NB4 (cell line): ENCODE measurements at regions not wholly inside any gene's neighbourhood (a gene's known extent, or its start where the extent isn't known, plus 50 kb on each side); places are given as distances from the start of the nearest gene placed in this dataset.
A peak's percentile ranks its signal among the peaks of the same experiment; 100 is the strongest.
"Not testable (repeated sequence)": the region's sequence is repeated elsewhere in the genome, so short reads cannot be mapped to it uniquely, and the experiment has no call there.

ENCODE experiments used
- DNase-seq: peaks from one replicate; pipeline ENCODE4 v3.0.0; 2010; ENCODE audit warnings: low read depth
- H3K4me3 ChIP-seq: one replicate; pipeline ENCODE4 v1.5.1; 2011; ENCODE audit warnings: mild to moderate bottlenecking, low read depth, low read length, moderate library complexity
- CTCF ChIP-seq: IDR thresholded peaks from one replicate; pipeline ENCODE4 v1.5.1; 2012; ENCODE audit warnings: low read depth, low read length
- MAX ChIP-seq: IDR thresholded peaks from 2 replicates; pipeline ENCODE4 v1.6.1; 2011; ENCODE audit warnings: low read depth, low read length
- MYC ChIP-seq: IDR thresholded peaks from 2 replicates; pipeline ENCODE4 v1.6.1; 2011; ENCODE audit warnings: low read depth, low read length
- POLR2A ChIP-seq: IDR thresholded peaks from 2 replicates; pipeline ENCODE4 v1.6.1; 2011; ENCODE audit warnings: mild to moderate bottlenecking; ENCODE audit not compliant: insufficient read length; ENCODE audit errors: extremely low read depth

GRCh38 chr1:182157187-182157586 is 95.7 kb upstream of the ZNF648 start:
- TF ChIP-seq POLR2A = no peak
- TF ChIP-seq CTCF = no peak
- TF ChIP-seq MAX = no peak
- TF ChIP-seq MYC = no peak
- DNase-seq = no peak

GRCh38 chr1:182154425-182154824 is 92.9 kb upstream of the ZNF648 start:
- H3K4me3 ChIP-seq, DNase-seq: not testable (repeated sequence)

More at GRCh38 chr1:182157187-182157586, 95.7 kb upstream of the ZNF648 start:
- H3K4me3 ChIP-seq = no peak overlapping the region

GRCh38 chr1:182149411-182149965 is 88.0 kb upstream of the ZNF648 start:
- DNase-seq = peak; percentile 95
- TF ChIP-seq POLR2A (no peak), MYC (peak; percentile 43; the same call in 1 of the 2 replicates), CTCF (no peak), MAX (peak; percentile 51; the same call in 1 of the 2 replicates)
- H3K4me3 ChIP-seq = no peak overlapping the region

- TF ChIP-seq POLR2A (no peak), MYC (no peak), CTCF (no peak), MAX (no peak)
- DNase-seq = no peak
- H3K4me3 ChIP-seq = no peak overlapping the region
These were observed 86.4 kb upstream of the ZNF648 start for GRCh38 chr1:182147951-182148350.

GRCh38 chr1:182147136-182147820 is 85.8 kb upstream of the ZNF648 start:
- DNase-seq = peak; percentile 93
- no peak overlapping the region for H3K4me3 ChIP-seq
- TF ChIP-seq MAX = no peak
- no peak for TF ChIP-seq POLR2A
- no peak; the same call in 1 of the 2 replicates for TF ChIP-seq MYC
- no peak for TF ChIP-seq CTCF

- no peak for TF ChIP-seq MAX
- TF ChIP-seq MYC = no peak
- TF ChIP-seq CTCF = no peak
- TF ChIP-seq POLR2A = no peak
- no peak overlapping the region for H3K4me3 ChIP-seq
- DNase-seq = no peak
These were observed 84.8 kb upstream of the ZNF648 start for GRCh38 chr1:182146286-182146685.
